K562 (cell line): ENCODE measurements at regions not wholly inside any gene's neighbourhood (a gene's known extent, or its start where the extent isn't known, plus 50 kb on each side); places are given as distances from the start of the nearest gene placed in this dataset.

ENCODE experiments used
- BRD4 ChIP-seq: fragments of 200-600 bp; sonication (generic); IDR thresholded peaks from 2 replicates; pipeline ENCODE4 v1.6.1; 2017; ENCODE audit warnings: inconsistent platforms
- BRD9 ChIP-seq: fragments of 450-650 bp; IDR thresholded peaks from 2 replicates; pipeline ENCODE4 v1.6.1; 2018; ENCODE audit warnings: low read depth; ENCODE audit not compliant: partially characterized antibody
- CTCF ChIP-seq, 3 experiments: IDR thresholded peaks in 2 of 3; conservative IDR thresholded peaks in 1 of 3; 2 replicates each; pipeline ENCODE4 v1.5.1; 2011 to 2012; ENCODE audit warnings: low read length in 3 of 3, mild to moderate bottlenecking in 3 of 3, control low read depth in 2 of 3, improper control_type of control experiment in 1 of 3, inconsistent platforms in 1 of 3, low read depth in 1 of 3, mixed read lengths in 1 of 3, moderate library complexity in 1 of 3; ENCODE audit not compliant: insufficient read depth in 2 of 3
- E2F6 ChIP-seq, 2 experiments: IDR thresholded peaks; 2 replicates each; pipeline ENCODE4 v1.6.1; 2011; ENCODE audit warnings: borderline replicate concordance in 1 of 2, control low read depth in 1 of 2, low read depth in 1 of 2, low read length in 1 of 2, mild to moderate bottlenecking in 1 of 2, mixed read lengths in 1 of 2, moderate library complexity in 1 of 2; ENCODE audit not compliant: insufficient read depth in 1 of 2, insufficient read length in 1 of 2, poor library complexity in 1 of 2, severe bottlenecking in 1 of 2; ENCODE audit errors: extremely low read depth in 1 of 2
- MEIS2 ChIP-seq: fragments of 450-650 bp; IDR thresholded peaks from 2 replicates; pipeline ENCODE4 v1.6.1; 2014; ENCODE audit warnings: mild to moderate bottlenecking; ENCODE audit not compliant: partially characterized antibody
- PBX2 ChIP-seq, 2 experiments: IDR thresholded peaks in 1 of 2; conservative IDR thresholded peaks in 1 of 2; 2 replicates each; pipeline ENCODE4 v1.6.1; 2016; ENCODE audit warnings: low read depth in 2 of 2, mild to moderate bottlenecking in 1 of 2, missing compliant biosample characterization in 1 of 2, missing genetic modification characterization in 1 of 2, moderate library complexity in 1 of 2
- RAD21 ChIP-seq, 2 experiments: fragments of 250-450 bp in 1 of 2; fragments of 450-650 bp in 1 of 2; sonication (Bioruptor Pico) in 1 of 2; formaldehyde crosslinking in 1 of 2; IDR thresholded peaks in 1 of 2; conservative IDR thresholded peaks in 1 of 2; 2 replicates each; pipeline versions ENCODE4 v1.4.0 to v1.8.0; 2020 to 2022; ENCODE audit warnings: mild to moderate bottlenecking in 2 of 2, moderate library complexity in 1 of 2
- RFX1 ChIP-seq: fragments of 450-650 bp; IDR thresholded peaks from 2 replicates; pipeline ENCODE4 v1.6.1; 2016; ENCODE audit warnings: mild to moderate bottlenecking, moderate library complexity
- SMC3 ChIP-seq: conservative IDR thresholded peaks from 2 replicates; pipeline ENCODE4 v1.6.1; 2011; ENCODE audit warnings: low read depth, low read length, improper control_type of control experiment; ENCODE audit not compliant: insufficient read depth
- ZNF41 ChIP-seq: fragments of 250-450 bp; sonication (Bioruptor Pico); conservative IDR thresholded peaks from 2 replicates; pipeline ENCODE4 v1.4.0; 2020; ENCODE audit warnings: mild to moderate bottlenecking
- ZNF785 ChIP-seq: fragments of 250-450 bp; sonication (Bioruptor Pico); IDR thresholded peaks from 2 replicates; pipeline ENCODE4 v1.4.0; 2020; ENCODE audit warnings: mild to moderate bottlenecking

- TF ChIP-seq E2F6 (IDR thresholded peaks at IDR 0.05; ENCODE audit: borderline replicate concordance in 1 of 2, extremely low read depth in 1 of 2, insufficient read depth in 1 of 2, insufficient read length in 1 of 2, low read depth in 1 of 2, low read length in 1 of 2, poor library complexity in 1 of 2, severe bottlenecking in 1 of 2), result no peak
- TF ChIP-seq PBX2 (CRISPR knock-in tag; IDR thresholded peaks at IDR 0.05; ENCODE audit: low read depth), result no peak
- peak; percentile 64 for TF ChIP-seq PBX2 (tag; conservative IDR thresholded peaks at IDR 0.05; ENCODE audit: low read depth)
- peak; percentile 62 to 63 for TF ChIP-seq RAD21 (CRISPR knock-in tag; conservative IDR thresholded peaks at IDR 0.05 in 1 of 2, IDR thresholded peaks at IDR 0.05 in 1 of 2)
- no peak for TF ChIP-seq ZNF41
- TF ChIP-seq BRD9, result no peak
- no peak for TF ChIP-seq ZNF785 (CRISPR knock-in tag)
- no peak for TF ChIP-seq BRD4
- peak; percentile 42; the same call in 1 of the 2 replicates for TF ChIP-seq SMC3
- peak; percentile 62 for TF ChIP-seq MEIS2
- peak; percentile 49 to 67 (median 59) for TF ChIP-seq CTCF (IDR thresholded peaks at IDR 0.05 in 2 of 3, conservative IDR thresholded peaks at IDR 0.05 in 1 of 3; ENCODE audit: insufficient read depth in 2 of 3, low read depth in 1 of 3, low read length in 3 of 3)
- no peak for TF ChIP-seq RFX1
Measured at GRCh38 chr10:62554632-62555199, 180.5 kb downstream of the ZNF365 start (continued).
